A204.1 (cell line): ENCODE measurements at regions not wholly inside any gene's neighbourhood (a gene's known extent, or its start where the extent isn't known, plus 50 kb on each side); places are given as distances from the start of the nearest gene placed in this dataset.

Experiments used
- FAIRE-seq: peaks from 2 replicates; lab custom pipeline; 2012; peaks lifted over from hg19 to GRCh38; lab: Jason Lieb, UNC

- no peak for FAIRE-seq
These were observed 368.8 kb downstream of the ETNK1 start for GRCh38 chr12:22993609-22994315.

- FAIRE-seq = no peak
These were observed 369.3 kb downstream of the ETNK1 start for GRCh38 chr12:22994316-22994675.

GRCh38 chr12:23001487-23001886, 376.5 kb downstream of the ETNK1 start:
- FAIRE-seq = no peak

GRCh38 chr12:23002381-23002780, 377.4 kb downstream of the ETNK1 start:
- no peak for FAIRE-seq

- FAIRE-seq = no peak
These were observed 379.6 kb downstream of the ETNK1 start for GRCh38 chr12:23004473-23005020.

- no peak for FAIRE-seq
These were observed 380.4 kb downstream of the ETNK1 start for GRCh38 chr12:23005387-23005786.

DNA sequence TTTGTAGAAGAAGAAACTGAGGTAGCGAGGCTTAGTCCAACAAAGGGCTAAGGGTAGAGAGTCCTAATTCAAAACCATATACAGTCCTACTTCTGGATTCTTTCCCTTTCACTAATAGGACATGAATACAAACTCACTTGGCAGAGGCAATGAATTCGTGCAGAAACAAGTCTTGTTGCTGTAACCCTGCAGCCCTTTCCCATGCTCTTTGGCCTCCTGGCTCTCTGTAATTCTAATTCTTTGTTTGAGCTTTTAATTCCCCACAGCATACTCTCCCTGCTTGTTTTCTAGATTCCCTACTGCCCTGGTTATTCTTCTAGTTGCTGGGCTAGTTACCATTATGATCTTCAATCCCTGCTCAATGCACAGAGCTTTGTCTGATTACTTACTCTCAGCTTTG, 381.4 kb downstream of the ETNK1 start:
- no peak for FAIRE-seq

DNA sequence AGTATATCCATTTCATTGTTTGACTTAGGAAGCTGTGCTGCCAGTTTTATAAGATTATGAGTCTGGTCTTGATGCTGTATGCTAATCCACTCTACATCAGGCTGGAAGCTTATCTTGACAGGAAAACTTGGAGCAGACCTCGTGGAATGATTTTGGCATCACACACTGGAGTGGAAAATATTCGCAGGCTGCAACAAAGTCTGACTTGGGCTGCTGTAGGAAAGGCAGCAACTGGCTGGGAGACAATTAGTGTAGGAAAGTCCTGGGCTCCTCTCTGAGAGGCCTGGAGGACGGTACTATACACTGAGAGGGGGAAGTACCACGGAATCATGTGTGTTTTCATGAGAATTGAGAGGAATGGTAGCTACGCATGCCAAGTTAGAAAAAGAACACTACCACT, 383.7 kb downstream of the ETNK1 start:
- FAIRE-seq = no peak

- no peak for FAIRE-seq
These were observed 389.8 kb downstream of the ETNK1 start for GRCh38 chr12:23014749-23015148.

DNA sequence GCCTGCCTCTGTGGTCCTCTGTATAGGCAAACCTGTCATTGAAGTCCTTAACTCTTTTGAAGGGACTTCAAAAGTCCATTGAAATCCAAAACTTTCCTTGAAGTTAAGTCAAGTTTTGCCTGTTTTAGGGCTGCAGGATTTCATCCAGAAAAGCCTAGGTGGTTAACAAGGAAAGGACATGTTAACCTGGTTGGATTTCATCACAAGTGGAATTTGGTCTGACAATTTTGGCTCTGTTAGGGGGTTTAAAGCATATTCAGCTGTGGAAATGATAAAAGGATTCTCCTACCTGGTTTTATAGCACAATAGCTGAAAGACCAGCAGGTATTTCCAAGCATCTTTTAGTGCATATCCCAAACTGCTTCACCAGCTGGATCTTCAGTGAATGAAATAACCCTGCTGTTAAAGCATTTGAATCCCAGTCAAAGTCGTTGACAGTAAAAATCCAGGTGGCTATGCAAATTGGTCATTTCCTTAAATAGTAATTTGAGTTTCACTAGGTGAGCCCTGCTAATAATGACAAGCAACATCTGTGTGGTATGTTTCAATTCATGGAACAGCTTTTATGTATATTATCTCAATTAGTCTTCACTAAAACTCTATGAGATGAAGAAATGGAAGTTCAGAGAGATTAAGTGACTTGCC, 400.5 kb downstream of the ETNK1 start:
- FAIRE-seq = no peak

DNA sequence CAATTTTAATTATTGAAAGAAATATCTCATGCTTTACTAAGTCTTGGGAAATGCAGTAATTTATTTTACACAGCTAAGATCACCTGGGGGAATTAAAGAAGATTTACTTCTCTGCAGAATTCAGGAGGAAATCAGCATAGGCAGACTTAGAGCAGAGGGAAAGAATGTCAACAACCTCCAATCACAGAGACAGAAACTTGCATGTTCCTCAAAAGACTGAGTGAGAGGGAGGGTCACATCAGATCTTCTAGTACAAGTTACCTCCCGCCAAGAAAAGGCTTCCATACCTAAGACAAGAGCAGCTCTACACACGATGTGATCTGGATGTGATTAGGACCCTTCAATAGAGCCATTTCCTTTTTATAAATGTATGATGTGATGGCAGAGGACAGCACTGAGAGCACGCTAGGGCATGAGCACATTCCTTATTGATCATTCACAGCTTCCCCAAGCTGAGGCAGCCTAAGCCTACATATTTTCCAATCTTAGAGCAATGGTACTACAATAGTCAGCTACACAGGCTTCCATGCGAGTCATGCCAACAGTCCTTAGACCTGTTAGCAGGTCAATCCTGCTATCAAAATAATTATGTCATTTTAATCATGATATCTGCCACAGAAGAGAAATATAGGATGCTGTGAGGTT, 403.3 kb downstream of the ETNK1 start:
- no peak for FAIRE-seq

DNA sequence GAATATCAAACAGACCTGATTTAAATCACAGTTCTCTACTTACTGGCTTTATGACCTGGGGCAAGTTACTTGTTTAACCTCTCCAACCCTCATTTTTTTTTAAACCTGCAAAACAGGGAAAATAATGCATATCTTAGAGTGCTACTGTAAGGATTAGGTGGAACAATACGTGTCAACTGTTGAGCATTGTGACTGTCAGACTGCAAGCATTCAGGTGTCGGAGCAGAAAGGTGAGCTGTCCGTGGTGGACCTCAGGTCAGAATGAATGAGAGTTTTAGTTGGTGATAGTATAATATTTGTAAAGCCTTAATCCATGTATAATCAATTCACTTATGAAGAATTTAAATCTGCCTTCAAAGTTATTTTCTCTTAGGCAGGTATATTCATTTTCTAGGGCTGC, 404.2 kb downstream of the ETNK1 start:
- no peak for FAIRE-seq

DNA sequence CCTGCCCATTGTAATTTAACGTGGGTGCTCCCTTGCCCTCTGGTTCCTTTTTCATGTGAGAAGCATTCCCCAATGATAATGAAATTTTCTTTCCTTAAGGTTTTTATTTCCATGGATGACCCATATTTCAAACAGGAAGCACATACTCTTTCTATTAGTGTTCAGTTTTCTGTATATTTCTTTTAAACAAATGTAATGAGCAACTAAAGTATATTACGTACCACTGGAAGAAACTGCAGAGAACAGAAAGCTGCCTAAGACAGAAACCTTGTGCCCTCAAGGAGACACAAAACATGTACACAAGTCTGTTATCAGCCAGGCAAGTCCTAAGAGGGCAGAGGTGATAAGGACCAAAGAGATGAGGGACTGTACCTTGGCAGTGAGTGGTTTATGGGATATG, 414.9 kb downstream of the ETNK1 start:
- no peak for FAIRE-seq

DNA sequence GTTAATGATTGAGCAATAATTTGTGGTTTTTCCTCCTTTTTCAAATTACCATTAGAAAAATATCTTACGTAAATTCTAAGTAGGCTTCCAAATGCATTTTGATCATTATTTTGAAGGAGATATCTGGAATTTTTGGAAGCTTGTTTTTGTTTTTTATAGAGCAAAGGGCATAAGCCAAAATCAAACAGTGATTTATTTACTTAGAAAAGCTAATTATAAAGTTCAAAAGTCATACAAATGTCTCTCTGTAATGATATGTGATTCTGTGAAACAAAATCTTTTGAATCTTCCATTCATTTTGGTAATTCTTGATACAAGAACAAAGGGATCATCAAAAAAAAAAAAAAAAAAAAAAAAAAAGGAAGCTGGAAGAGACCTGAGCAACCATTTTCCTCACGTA, 416.8 kb downstream of the ETNK1 start:
- FAIRE-seq = no peak

- FAIRE-seq = no peak
These were observed 418.7 kb downstream of the ETNK1 start for GRCh38 chr12:23043646-23044045.

DNA sequence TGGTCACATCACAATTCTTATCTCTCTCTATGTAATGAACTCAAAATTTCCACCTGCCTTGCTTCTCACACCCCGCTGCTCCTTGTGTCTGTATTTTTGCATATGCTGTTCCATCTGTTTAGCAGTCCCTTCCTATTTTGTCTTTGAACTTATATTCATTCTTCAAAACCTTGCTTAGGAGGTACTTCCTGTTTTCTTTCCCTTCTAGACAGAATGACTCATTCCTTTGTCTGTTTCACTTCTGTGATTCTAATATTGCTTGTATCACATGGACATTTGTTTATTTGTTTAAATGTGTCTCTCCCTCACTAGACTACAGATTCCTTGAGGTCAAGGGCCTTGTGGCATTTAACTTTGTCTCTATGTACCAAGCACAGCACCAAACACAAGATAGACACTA, 424.2 kb downstream of the ETNK1 start:
- no peak for FAIRE-seq

DNA sequence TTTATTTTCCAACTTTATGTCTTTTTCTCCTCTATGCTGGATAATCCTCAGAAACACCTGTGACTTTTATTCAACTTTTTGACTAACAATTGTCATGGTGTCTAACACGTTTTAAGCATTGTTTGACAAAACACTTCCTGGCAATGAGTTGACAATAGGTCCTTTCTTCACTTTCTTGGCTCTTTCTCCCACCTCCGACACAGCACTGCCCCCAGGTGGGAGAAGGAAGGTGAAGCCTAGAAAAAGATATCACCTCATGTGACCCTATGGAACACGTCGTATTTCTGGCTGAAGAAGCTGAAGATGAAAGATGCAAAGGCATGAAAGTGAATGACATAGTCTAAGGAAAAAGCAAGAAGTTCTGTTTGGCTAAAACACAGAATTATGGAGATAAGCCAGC, 430.0 kb downstream of the ETNK1 start:
- no peak for FAIRE-seq

GRCh38 chr12:23057571-23057970, 432.6 kb downstream of the ETNK1 start:
- no peak for FAIRE-seq

- FAIRE-seq = no peak
These were observed 435.2 kb downstream of the ETNK1 start for GRCh38 chr12:23060161-23060560.

DNA sequence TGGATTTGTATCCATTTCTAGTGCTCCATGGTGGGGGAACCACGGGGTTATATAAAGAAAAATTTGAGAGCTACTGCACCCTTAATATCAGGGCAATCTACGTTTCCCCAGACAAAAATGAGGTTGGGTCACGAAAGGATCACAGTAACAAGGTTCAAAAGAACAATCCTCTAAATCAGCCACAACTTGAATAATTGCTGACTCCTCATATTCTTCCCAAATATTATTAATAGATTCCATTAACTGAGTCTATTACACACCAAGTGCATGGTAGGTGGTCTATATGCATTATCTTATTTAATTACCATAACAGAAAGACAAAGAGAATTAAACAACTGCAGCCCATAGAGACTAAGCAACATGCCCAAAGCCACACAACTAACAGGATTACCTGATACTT, 438.2 kb downstream of the ETNK1 start:
- no peak for FAIRE-seq

DNA sequence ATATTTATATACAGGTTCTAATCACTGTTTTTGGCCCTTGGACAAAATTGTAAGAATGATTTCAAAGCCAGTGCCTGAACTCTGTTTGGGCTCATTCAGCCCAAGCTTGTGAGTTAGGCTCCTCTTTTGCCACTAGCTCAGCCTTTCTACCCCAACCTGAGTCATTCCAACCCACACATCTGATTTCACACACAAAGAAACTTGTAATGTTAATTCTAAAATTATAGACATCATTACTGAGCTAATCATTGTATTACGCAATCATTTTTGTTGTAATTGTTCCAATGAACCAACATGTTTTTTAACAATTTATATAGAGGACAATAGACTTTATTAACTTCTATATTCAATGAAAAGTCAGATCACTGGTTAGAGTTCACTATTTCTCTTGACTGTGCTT, 441.1 kb downstream of the ETNK1 start:
- FAIRE-seq = no peak

GRCh38 chr12:23083267-23083666, 458.3 kb downstream of the ETNK1 start:
- FAIRE-seq = no peak

- no peak for FAIRE-seq
These were observed 459.4 kb downstream of the ETNK1 start for GRCh38 chr12:23084236-23084995.
